Head of caudate nucleus (tissue), 42 donors: ENCODE measurements at regions not wholly inside any gene's neighbourhood (a gene's known extent, or its start where the extent isn't known, plus 50 kb on each side); places are given as distances from the start of the nearest gene placed in this dataset.

Experiments used
- DNase-seq, 42 donors: peaks; one replicate each; pipeline versions ENCODE4 v3.0.0 to v3.0.0-alpha.2; 2020 to 2021; ENCODE audit warnings: mixed read lengths in 7 of 42
- intact Hi-C: fragments of 100-400 bp; cut with DNase I; formaldehyde crosslinking; loops from one replicate; pipeline ENCODE4 v1.15.0; 2022

- intact Hi-C loops = no loop called here
- DNase-seq = no peak
These were observed 50.9 kb upstream of the ZNF354B start for GRCh38 chr5:178808886-178809285.

- intact Hi-C loops = no loop called here
- DNase-seq = no peak
These were observed 58.7 kb upstream of the ZNF354B start for GRCh38 chr5:178801021-178801420.

GRCh38 chr5:178797546-178798440 lies 62.0 kb upstream of the ZNF354B start:
- intact Hi-C loops = no loop called here
- no peak for DNase-seq

DNA sequence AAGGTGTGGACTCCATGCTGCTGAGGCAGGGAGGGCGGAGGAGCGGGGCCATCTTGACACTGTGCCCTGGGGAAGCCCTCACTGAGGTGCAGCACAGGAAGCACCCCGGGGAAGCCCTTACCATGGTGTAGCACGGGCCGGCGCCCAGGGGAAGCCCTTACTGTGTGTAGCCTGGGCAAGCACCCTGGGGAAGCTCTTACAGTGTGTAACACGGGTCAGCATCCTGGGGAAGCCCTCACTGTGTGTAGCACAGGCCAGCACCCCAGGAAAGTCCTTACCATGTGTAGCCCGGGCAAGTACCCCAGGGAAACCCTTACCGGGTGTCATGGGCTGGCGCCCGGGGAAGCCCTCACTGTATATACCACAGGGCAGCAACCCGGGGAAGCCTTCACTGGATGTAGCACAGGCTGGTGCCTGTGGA lies 62.6 kb upstream of the ZNF354B start:
- intact Hi-C loops = no loop called here
- peak in 2 of 42 donors; percentile 0 to 15 for DNase-seq

- DNase-seq = peak in 2 of 42 donors; percentile 5 to 14
- intact Hi-C loops = no loop called here
These were observed 63.4 kb upstream of the ZNF354B start for GRCh38 chr5:178796165-178796945.

- peak in 3 of 42 donors; percentile 15 to 28 (median 21) for DNase-seq
- intact Hi-C loops = no loop called here
These were observed 64.0 kb upstream of the ZNF354A start for GRCh38 chr5:178794433-178794832.

GRCh38 chr5:178793696-178794095 lies 63.2 kb upstream of the ZNF354A start:
- DNase-seq = peak in 2 of 42 donors; percentile 14 to 17
- intact Hi-C loops = no loop called here

- intact Hi-C loops = no loop called here
- peak in 4 of 42 donors; percentile 16 to 38 (median 31) for DNase-seq
These were observed 62.7 kb upstream of the ZNF354A start for GRCh38 chr5:178793151-178793550.

DNA sequence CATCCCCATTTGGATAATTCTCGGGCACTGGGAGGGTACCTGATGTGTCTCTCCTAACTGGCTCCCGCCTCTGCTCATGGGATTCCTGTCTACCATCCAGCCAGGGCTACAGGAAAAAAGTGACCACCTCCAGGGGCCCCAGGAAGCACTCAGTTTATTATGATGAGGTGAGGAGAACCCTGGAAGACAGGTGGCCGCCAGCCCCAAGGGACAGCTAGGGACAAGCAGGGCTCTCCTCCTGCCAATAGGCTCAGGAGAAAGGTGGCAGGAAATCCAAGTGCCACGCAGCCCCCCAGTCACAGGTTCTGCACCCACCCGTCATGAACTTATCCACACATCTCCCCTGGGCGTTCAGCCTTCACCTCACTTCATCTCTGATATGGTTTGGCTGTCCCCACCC lies 61.5 kb upstream of the ZNF354A start:
- intact Hi-C loops = no loop called here
- DNase-seq = peak in 2 of 42 donors; percentile 16 to 24

- intact Hi-C loops = no loop called here
- peak in 2 of 42 donors; percentile 2 to 21 for DNase-seq
These were observed 59.9 kb upstream of the ZNF354A start for GRCh38 chr5:178790371-178790770.

DNA sequence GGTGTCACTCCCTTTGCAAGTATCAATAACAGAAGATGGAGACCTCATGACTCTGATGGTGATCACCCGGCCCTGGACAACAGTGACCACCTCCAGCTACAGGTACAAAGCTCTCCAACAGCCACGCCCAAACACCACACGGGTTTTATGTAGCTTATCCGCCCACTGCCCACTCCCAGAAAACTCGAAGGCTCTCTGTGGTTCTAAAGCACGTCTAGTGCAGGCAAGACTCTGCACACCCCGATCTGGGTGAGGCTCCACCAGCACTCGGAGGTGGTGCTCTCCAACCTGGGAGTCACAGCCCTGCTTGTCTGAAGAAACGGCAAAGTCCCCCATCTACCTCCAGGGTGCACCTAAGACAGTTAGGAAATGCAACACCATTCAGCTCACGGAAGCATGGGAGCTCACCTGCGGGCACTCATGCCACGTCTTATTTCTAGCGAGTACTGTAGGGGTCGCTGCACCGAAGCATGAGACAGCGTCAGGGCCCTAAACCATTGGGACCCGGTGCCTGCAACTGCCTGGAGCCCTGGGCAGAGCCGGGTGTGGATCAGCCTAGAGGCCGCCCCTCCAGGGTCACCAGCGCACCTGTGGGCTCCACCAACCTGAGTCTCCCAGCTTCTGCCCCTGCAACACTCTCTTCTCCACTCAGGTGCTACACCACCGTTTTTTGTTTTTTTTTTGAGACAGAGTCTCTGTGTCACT lies 58.1 kb upstream of the ZNF354A start:
- DNase-seq = peak in 2 of 42 donors; percentile 1 to 7
- intact Hi-C loops = no loop called here

- intact Hi-C loops = no loop called here
- peak in 2 of 42 donors; percentile 1 to 25 for DNase-seq
These were observed 57.4 kb upstream of the ZNF354A start for GRCh38 chr5:178787889-178788288.

GRCh38 chr5:178786859-178787499 lies 56.5 kb upstream of the ZNF354A start:
- intact Hi-C loops = no loop called here
- peak in 3 of 42 donors; percentile 2 to 31 (median 29) for DNase-seq

DNA sequence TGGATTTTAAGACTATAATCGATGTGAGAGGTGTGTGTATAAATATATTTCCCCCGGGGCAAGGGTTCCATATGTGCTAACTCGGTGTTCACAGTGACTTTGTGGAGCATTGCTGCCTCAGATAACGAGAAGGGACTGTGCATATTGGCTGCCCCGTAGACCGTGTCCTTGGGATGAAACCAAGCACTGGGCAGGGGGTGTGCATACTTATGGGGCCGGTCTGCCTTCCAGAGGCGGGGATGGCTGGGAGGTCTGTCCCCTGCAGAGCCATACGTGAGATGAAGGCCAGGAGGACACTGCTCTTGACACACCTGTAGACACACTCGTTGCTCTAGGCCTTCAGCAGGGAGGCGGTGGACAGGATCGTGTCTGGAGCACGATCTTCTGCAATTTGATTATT lies 56.0 kb upstream of the ZNF354A start:
- no peak for DNase-seq
- intact Hi-C loops = no loop called here

DNA sequence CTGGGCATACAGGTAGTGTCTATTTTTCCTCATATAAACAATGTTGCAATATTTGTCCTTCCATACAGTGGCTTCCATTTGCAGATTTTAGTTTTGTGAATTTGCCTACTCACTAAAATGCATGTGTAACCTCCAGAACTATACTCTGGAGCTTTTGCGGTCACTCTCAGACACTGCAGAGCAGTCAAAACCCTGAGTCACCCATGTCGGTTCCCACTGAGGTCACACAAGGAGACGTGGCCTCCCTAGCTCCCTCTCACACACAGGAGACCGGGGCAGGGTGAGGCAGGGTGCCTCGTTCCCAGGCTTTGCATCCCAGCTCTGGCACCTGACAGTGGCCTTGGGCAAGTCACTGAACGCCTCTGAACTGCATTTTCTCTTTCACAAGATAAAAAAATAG lies 55.5 kb upstream of the ZNF354A start:
- intact Hi-C loops = no loop called here

DNA sequence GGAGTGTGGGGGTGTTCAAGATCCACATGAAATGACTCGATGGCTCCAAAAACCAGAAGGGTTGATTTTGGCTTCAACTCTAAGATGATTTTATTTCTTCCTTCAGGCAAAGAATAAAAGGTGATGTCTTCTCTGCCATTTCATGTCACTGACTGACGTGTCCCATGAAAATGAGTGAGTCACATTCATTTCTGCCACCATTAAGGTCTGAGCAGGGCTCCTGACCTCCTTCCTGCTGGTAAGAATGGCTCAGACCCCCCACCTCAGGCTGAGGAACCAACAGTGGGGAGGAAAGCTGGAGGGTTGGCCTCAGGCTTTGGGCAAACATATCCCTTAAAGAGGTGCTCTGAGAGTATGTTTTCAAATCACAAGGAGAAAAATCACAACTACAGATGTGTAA lies 53.9 kb upstream of the ZNF354A start:
- DNase-seq = no peak
- intact Hi-C loops = no loop called here

More for the DNA sequence above, 55.5 kb upstream of the ZNF354A start:
- no peak for DNase-seq

DNA sequence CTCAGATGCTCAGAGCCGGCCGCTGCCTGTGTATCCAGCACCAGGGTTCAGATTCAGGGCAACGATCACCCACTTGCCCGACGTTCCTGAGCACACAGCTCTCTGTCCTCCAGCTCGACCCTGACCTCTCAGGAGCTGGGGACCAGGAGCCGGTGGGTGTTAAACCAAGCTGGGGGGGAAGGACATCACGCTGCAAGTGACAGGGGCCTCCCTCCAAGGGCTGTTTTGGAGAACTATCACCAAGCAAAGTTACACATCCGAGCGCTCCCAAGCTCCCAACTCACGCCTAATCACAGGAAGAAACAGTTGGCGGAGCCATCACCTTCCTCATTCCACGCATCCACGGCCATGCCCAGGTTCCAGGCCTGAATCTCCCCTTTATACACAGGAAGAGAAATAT lies 51.5 kb upstream of the ZNF354A start:
- intact Hi-C loops = no loop called here
- no peak for DNase-seq

- intact Hi-C loops = no loop called here
- peak in 19 of 42 donors; percentile 3 to 66 (median 18) for DNase-seq
These were observed 50.4 kb upstream of the ZNF354A start for GRCh38 chr5:178780581-178781498.
